Left lung (tissue), 4 donors: ENCODE measurements at regions not wholly inside any gene's neighbourhood (a gene's known extent, or its start where the extent isn't known, plus 50 kb on each side); places are given as distances from the start of the nearest gene placed in this dataset.

ENCODE experiments used
- ATAC-seq: fragments of 200-7000 bp; cut with Tn5 transposase; one replicate; pipeline ENCODE4 v1.9.1; 2020; ENCODE audit warnings: moderate library complexity
- DNase-seq, 4 donors: peaks; one replicate each; pipeline ENCODE4 v3.0.0-alpha.2; 2013 to 2020
- H3K27ac ChIP-seq, 2 donors: fragments of 200-600 bp; sonication (generic) in 1 of 2; one replicate each; pipeline versions ENCODE4 v1.5.0 to v1.8.0; 2020 to 2021
- H3K27me3 ChIP-seq, 2 donors: fragments of 200-600 bp; sonication (generic) in 1 of 2; one replicate each; pipeline versions ENCODE4 v1.5.0 to v1.8.0; 2020 to 2021
- H3K36me3 ChIP-seq, 2 donors: fragments of 200-600 bp; sonication (generic) in 1 of 2; one replicate each; pipeline versions ENCODE4 v1.5.0 to v1.8.0; 2020 to 2021
- H3K4me1 ChIP-seq, 2 donors: fragments of 200-600 bp; one replicate each; pipeline ENCODE4 v1.8.0; 2021
- H3K4me3 ChIP-seq, 2 donors: fragments of 200-600 bp; sonication (generic) in 1 of 2; one replicate each; pipeline versions ENCODE4 v1.5.0 to v1.8.0; 2020 to 2021; ENCODE audit warnings: mild to moderate bottlenecking in 1 of 2
- H3K9me3 ChIP-seq, 2 donors: fragments of 200-600 bp; sonication (generic) in 1 of 2; one replicate each; pipeline versions ENCODE4 v1.5.0 to v1.8.0; 2020 to 2021
- CTCF ChIP-seq, 2 donors: fragments of 200-600 bp; sonication (generic) in 1 of 2; IDR thresholded peaks; one replicate each; pipeline versions ENCODE4 v1.5.0 to v1.8.0; 2021; ENCODE audit warnings: antibody characterized with exemption in 2 of 2
- intact Hi-C, 2 donors: fragments of 100-400 bp; cut with DNase I; formaldehyde crosslinking; loops; one replicate each; pipeline versions ENCODE4 v1.11.2 to v1.14.2; 2022
- donor health status: DM: no; HTN: yes; CAD: no.
- donor health status: DM: no; HTN: no; CAD: no.

DNA sequence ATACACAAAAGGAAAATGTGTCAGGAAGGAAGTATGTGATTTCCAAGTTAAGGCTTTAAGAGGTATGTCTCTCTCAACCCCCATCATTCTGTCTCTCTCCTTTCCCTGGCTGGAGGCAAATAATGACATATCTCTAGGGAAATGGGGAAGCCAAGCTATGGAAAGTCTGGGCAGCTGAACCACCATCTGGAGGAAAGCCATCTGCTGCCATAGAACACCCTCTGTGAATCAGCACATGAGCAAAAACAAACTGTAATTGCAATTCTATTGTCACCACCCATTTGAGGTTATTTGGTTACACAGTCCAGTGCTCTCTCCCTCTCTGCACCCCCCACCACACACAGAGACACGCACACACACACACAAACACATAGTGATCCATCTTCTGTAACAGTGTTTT lies 766.2 kb downstream of the FLRT2 start:
- Histone ChIP-seq H3K36me3 (no peaks in the 10 kb centered on the region), H3K27ac (no peak overlapping the region), H3K27me3 (no peaks in the 10 kb centered on the region), H3K4me1 (no peaks in the 10 kb centered on the region), H3K4me3 (no peak overlapping the region), H3K9me3 (no peaks in the 10 kb centered on the region)
- intact Hi-C loops: no loop called here
- DNase-seq (no peak), ATAC-seq (no peak)
- no peak for TF ChIP-seq CTCF (IDR thresholded peaks at IDR 0.05)

DNA sequence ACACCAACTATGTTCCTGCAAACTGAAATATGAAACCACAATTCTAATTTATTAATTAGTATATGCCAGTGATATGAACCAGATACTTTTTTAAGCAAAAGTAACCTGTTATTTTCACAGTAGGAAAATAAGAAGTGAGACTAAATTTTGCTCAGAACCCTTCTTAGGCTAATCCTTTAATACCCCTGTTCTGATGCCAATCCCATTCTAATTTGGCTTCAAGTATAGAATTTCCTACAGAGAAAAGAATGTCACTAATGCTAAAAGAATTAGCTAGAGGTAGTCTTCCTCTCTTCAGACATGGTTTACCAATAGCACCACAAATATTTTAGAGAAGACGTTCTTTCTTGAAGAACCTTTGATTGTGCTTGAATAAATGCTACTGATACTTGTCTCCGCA lies 758.4 kb downstream of the FLRT2 start:
- no peaks in the 10 kb centered on the region for H3K36me3 ChIP-seq
- H3K27me3 ChIP-seq: no peaks in the 10 kb centered on the region
- intact Hi-C loops: no loop called here
- no peak overlapping the region for H3K27ac ChIP-seq
- DNase-seq: no peak
- H3K4me3 ChIP-seq: no peak overlapping the region
- no peaks in the 10 kb centered on the region for H3K9me3 ChIP-seq
- H3K4me1 ChIP-seq: no peaks in the 10 kb centered on the region
- TF ChIP-seq CTCF (IDR thresholded peaks at IDR 0.05): no peak
- no peak for ATAC-seq

DNA sequence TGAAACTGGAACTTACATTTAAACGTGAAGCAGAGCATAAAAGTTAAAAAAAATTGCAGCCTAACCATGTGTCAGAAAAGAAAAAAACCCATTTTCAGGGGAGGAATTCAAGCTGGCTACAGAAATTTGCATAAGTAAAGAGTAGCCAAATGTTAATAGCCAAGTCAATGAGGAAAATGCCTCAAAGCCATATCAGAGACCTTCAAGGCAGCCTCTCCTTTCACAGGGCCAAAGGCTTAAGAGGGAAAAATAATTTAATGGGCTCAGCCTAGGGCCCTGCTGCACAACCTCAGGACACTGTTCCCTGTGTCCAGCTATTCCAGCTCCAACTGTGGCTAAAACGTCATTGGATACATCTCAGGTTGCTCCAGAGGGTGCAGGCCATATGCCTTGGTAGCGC lies 749.5 kb downstream of the FLRT2 start:
- no peaks in the 10 kb centered on the region for H3K36me3 ChIP-seq
- H3K9me3 ChIP-seq: peaks cover 0 to 5% of the 10 kb centered on the region in 2 donors
- ATAC-seq (no peak), DNase-seq (no peak)
- no peak for TF ChIP-seq CTCF (IDR thresholded peaks at IDR 0.05)
- no peak overlapping the region for H3K27ac ChIP-seq
- no peaks in the 10 kb centered on the region for H3K4me1 ChIP-seq
- no peaks in the 10 kb centered on the region for H3K27me3 ChIP-seq
- no peak overlapping the region for H3K4me3 ChIP-seq
- intact Hi-C loops: no loop called here

DNA sequence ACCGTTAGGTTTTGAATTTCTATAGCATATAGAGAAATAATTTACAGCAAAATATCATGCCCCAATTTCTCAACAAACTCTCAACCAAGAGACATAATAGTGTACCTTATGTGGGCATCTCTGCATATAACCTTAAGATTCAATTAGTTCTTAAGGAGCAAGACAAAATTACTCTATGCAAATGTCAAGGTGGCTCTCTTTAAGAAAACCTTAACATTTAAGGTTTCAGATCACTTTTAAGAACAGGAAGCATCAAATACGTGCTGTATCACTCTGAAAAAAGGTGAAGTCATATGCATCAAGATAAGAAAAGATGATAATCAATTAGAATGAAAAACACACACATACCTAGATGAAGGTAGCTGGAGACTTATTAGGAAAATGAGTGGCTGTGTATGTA lies 728.0 kb downstream of the FLRT2 start:
- Histone ChIP-seq H3K36me3 (no peaks in the 10 kb centered on the region), H3K27me3 (no peaks in the 10 kb centered on the region), H3K27ac (no peak overlapping the region), H3K9me3 (no peaks in the 10 kb centered on the region), H3K4me3 (no peak overlapping the region), H3K4me1 (no peaks in the 10 kb centered on the region)
- intact Hi-C loops: no loop called here
- no peak for TF ChIP-seq CTCF (IDR thresholded peaks at IDR 0.05)
- no peak for DNase-seq
- ATAC-seq: no peak

GRCh38 chr14:86243158-86243557 lies 713.2 kb downstream of the FLRT2 start:
- no peak overlapping the region for H3K4me3 ChIP-seq
- peaks cover 0 to 2% of the 10 kb centered on the region in 2 donors for H3K9me3 ChIP-seq
- intact Hi-C loops: no loop called here
- H3K36me3 ChIP-seq: no peaks in the 10 kb centered on the region
- no peak overlapping the region for H3K27ac ChIP-seq
- H3K27me3 ChIP-seq: no peaks in the 10 kb centered on the region
- no peak for ATAC-seq
- DNase-seq: no peak
- no peak for TF ChIP-seq CTCF (IDR thresholded peaks at IDR 0.05)
- no peaks in the 10 kb centered on the region for H3K4me1 ChIP-seq
